ENCODE measurements at regions not wholly inside any gene's neighbourhood (a gene's known extent, or its start where the extent isn't known, plus 50 kb on each side); places are given as distances from the start of the nearest gene placed in this dataset.
"Not testable (repeated sequence)": the region's sequence is repeated elsewhere in the genome, so short reads cannot be mapped to it uniquely, and the experiment has no call there.

DNA sequence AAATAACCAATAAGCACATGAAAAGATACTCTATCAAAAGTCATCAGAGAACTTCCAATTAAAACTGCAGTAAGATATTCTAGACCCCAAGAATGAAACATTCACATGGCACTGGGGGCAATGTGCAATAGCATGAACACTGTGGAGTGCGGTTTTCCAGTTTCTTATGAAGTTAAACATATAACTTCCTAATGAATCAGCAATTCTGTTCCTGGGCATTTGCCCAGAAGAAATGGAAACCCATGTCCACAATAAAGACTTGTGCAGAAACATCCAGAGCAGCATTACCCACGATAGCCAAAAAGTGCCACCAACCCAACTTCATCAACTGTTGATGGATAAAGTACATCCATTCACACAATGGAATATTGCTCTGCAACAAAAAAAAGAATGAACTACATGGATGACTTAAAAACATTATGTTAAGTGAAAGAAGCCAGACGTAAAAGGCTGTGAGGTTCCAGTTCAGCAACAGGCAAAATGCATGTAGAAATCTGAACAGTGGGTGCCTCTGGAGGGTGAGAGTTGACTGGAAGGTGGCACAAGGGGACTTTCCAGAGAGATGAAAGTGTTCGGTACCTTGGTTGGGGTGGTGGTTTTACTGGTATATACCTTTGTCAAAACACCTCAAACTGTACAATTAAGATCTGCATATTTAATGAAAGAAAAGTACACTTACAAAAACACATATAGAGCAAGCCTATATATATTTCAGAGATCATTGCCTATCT is 207.2 kb upstream of the ECI2 start:
- no peak for DNase-seq (ENCODE audit: low spot score)
- in situ Hi-C loops (cut with MboI; ENCODE audit: low sequenced_read_pairs, unreplicated experiment): no loop called here
- no peak for TF ChIP-seq CTCF (IDR thresholded peaks at IDR 0.05; ENCODE audit: borderline replicate concordance, control extremely low read depth, extremely low read depth, insufficient read depth, missing control alignments)

DNA sequence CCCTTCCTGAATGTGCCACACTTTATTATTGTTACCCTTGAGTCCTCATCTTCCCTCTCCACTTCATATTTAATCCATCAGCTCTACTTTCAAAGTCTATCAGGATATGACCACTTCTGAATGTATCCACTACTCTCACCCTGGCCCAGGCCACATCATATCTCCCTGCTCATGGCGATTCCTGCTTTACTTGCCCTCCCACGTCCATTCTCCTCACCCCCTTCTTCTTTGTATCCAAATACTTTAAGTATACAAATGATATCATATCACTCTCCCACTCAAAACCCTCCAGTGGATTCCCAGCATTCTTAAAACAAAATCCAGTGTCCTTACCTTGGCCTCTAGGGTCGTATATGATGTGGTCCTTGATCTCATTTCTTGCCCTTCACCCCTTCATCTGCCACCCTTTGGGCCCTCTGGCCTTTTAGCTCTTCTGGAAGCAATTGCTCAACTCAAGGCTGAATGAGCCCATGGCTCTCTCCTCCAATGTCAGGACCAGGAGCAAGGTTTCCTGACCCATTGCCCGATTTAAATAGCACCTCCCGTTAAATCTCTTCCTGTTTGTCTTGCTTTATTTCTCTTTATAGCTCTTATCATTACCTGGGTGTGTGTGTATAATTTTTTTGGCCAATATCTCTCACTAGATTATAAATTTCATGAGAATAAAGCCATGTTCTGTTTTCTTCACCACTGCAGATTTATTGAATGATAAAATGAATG is 205.9 kb upstream of the ECI2 start:
- in situ Hi-C loops (cut with MboI; ENCODE audit: low sequenced_read_pairs, unreplicated experiment): no loop called here
- no peak for DNase-seq (ENCODE audit: low spot score)
- TF ChIP-seq CTCF (IDR thresholded peaks at IDR 0.05; ENCODE audit: borderline replicate concordance, control extremely low read depth, extremely low read depth, insufficient read depth, missing control alignments): no peak

GRCh38 chr6:4340544-4340943 is 205.2 kb upstream of the ECI2 start:
- no peak for TF ChIP-seq CTCF (IDR thresholded peaks at IDR 0.05; ENCODE audit: borderline replicate concordance, control extremely low read depth, extremely low read depth, insufficient read depth, missing control alignments)
- in situ Hi-C loops (cut with MboI; ENCODE audit: low sequenced_read_pairs, unreplicated experiment): no loop called here
- no peak for DNase-seq (ENCODE audit: low spot score)

DNA sequence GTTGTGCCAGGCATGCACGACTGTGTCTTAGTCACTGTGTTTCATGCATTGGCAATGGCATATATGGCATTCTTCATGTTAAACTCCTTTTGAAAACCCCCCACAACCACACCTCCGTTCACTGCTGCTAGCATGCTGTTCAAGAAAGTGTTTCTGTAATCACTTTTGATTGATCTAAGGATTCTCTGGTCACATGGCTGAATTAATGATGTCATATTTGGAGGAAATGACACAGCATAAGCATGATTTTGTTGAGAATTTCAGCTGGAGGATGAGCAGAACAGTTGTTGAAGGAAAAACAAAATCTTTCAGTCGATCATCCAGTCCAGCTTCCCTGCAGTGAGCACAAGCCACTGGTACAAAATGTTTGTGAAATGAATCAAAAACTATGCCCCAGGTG is 203.5 kb upstream of the ECI2 start:
- no peak for DNase-seq (ENCODE audit: low spot score)
- in situ Hi-C loops (cut with MboI; ENCODE audit: low sequenced_read_pairs, unreplicated experiment): no loop called here
- no peak for TF ChIP-seq CTCF (IDR thresholded peaks at IDR 0.05; ENCODE audit: borderline replicate concordance, control extremely low read depth, extremely low read depth, insufficient read depth, missing control alignments)

DNA sequence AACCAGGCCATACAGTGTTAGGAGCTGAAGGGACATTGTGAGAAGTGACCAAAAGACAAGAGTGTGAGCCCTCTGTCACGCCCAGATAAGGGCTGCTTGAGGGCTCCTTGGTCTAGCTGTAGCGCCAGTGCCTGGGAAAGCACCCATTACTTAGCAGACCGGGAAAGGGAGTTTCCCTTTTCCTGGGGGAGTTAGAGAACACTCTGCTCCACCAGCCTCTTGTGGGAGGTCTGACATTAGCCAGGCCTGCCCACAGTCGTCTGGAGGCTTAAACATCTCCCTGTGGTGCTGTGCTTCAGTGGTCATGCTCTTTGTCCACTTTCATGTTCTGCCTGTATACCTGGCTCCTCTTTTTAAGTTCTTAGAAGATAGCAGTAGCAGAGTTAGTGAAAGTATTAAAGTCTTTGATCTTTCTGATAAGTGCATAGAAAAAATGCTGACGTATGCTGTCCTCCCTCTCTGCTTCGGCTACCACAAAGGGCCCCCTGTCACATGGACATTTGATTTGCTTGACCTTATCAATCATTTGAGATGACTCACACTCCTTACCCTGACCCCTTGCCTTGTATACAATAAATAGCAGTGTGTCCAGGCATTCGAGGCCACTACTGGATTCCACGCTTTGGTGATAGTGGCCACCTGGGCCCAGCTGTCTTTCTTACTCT is 201.5 kb upstream of the ECI2 start:
- in situ Hi-C loops (cut with MboI; ENCODE audit: low sequenced_read_pairs, unreplicated experiment): no loop called here
- TF ChIP-seq CTCF (IDR thresholded peaks at IDR 0.05; ENCODE audit: borderline replicate concordance, control extremely low read depth, extremely low read depth, insufficient read depth, missing control alignments): no peak
- no peak for DNase-seq (ENCODE audit: low spot score)

GRCh38 chr6:4336084-4336483 is 200.7 kb upstream of the ECI2 start:
- no peak for DNase-seq (ENCODE audit: low spot score)
- TF ChIP-seq CTCF (IDR thresholded peaks at IDR 0.05; ENCODE audit: borderline replicate concordance, control extremely low read depth, extremely low read depth, insufficient read depth, missing control alignments): no peak
- in situ Hi-C loops (cut with MboI; ENCODE audit: low sequenced_read_pairs, unreplicated experiment): no loop called here

- in situ Hi-C loops (cut with MboI; ENCODE audit: low sequenced_read_pairs, unreplicated experiment): not testable (repeated sequence)
These were observed 198.9 kb upstream of the ECI2 start for GRCh38 chr6:4334158-4334740.

More at GRCh38 chr6:4334158-4334740, 198.9 kb upstream of the ECI2 start:
- not testable (repeated sequence) for DNase-seq (ENCODE audit: low spot score)
